ENCODE measurements at regions not wholly inside any gene's neighbourhood (a gene's known extent, or its start where the extent isn't known, plus 50 kb on each side); places are given as distances from the start of the nearest gene placed in this dataset.

DNA sequence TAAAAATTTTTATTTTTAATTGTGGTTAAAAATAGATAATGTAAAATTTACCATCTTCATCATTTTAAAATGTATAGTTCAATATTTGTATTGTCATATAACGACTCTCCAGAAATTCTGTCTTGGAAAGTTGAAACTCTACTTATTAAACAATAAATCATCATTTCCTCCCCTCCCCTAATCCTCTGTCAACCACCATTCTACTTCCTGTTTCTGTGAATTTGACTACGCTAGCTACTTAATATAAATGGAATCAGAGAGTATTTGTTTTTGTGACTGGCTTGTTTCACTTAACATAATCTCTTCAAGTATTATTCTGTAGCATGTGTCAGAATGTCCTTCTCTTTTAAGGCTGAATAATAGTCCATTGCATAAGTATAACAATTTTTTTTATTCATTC, 729.0 kb upstream of the AADAT start:
- H3K27ac ChIP-seq (ENCODE audit: low read length) = no peak overlapping the region
- H3F3A ChIP-seq (ENCODE audit: insufficient read depth, low read length, poor library complexity, severe bottlenecking) = no peaks in the 10 kb centered on the region
- H3K36me3 ChIP-seq (ENCODE audit: insufficient read depth, low read length) = no peaks in the 10 kb centered on the region
- no peaks in the 10 kb centered on the region for H3K79me2 ChIP-seq (replicated peaks; ENCODE audit: insufficient read depth, low read length)
- no peaks in the 10 kb centered on the region for H4K20me1 ChIP-seq (ENCODE audit: insufficient read depth)
- H3K9me2 ChIP-seq (ENCODE audit: insufficient read depth, low read length) = no peaks in the 10 kb centered on the region
- no peaks in the 10 kb centered on the region for H3K27me3 ChIP-seq (ENCODE audit: insufficient read depth, low read depth, low read length)
- TF ChIP-seq, protein P1, sequence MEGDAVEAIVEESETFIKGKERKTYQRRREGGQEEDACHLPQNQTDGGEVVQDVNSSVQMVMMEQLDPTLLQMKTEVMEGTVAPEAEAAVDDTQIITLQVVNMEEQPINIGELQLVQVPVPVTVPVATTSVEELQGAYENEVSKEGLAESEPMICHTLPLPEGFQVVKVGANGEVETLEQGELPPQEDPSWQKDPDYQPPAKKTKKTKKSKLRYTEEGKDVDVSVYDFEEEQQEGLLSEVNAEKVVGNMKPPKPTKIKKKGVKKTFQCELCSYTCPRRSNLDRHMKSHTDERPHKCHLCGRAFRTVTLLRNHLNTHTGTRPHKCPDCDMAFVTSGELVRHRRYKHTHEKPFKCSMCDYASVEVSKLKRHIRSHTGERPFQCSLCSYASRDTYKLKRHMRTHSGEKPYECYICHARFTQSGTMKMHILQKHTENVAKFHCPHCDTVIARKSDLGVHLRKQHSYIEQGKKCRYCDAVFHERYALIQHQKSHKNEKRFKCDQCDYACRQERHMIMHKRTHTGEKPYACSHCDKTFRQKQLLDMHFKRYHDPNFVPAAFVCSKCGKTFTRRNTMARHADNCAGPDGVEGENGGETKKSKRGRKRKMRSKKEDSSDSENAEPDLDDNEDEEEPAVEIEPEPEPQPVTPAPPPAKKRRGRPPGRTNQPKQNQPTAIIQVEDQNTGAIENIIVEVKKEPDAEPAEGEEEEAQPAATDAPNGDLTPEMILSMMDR (IDR thresholded peaks at IDR 0.05; ENCODE audit: poor library complexity, severe bottlenecking) = no peak
- TF ChIP-seq MXI1 (conservative IDR thresholded peaks at IDR 0.05; ENCODE audit: poor library complexity, severe bottlenecking) = no peak
- no peak for TF ChIP-seq POLR2AphosphoS5 (IDR thresholded peaks at IDR 0.05)
- no peak overlapping the region for H3K9ac ChIP-seq (ENCODE audit: low read length)
- H3K4me3 ChIP-seq (ENCODE audit: low read length) = no peak overlapping the region
- H3K4me2 ChIP-seq (ENCODE audit: low read length) = no peak overlapping the region
- H3K9me3 ChIP-seq (ENCODE audit: low read length) = peaks cover 5% of the 10 kb centered on the region
- no peak overlapping the region for H2AFZ ChIP-seq (ENCODE audit: low read depth, low read length)

GRCh38 chr4:170805352-170805751, 715.6 kb upstream of the AADAT start:
- Histone ChIP-seq H3K36me3 (ENCODE audit: insufficient read depth, low read length) (no peaks in the 10 kb centered on the region), H3K79me2 (replicated peaks; ENCODE audit: insufficient read depth, low read length) (no peaks in the 10 kb centered on the region), H3K9me2 (ENCODE audit: insufficient read depth, low read length) (no peaks in the 10 kb centered on the region), H3K27ac (ENCODE audit: low read length) (no peak overlapping the region), H2AFZ (ENCODE audit: low read depth, low read length) (no peak overlapping the region), H4K20me1 (ENCODE audit: insufficient read depth) (no peaks in the 10 kb centered on the region), H3K9ac (ENCODE audit: low read length) (no peak overlapping the region), H3K9me3 (ENCODE audit: low read length) (no peaks in the 10 kb centered on the region), H3K27me3 (ENCODE audit: insufficient read depth, low read depth, low read length) (no peaks in the 10 kb centered on the region), H3K4me2 (ENCODE audit: low read length) (no peak overlapping the region), H3K4me3 (ENCODE audit: low read length) (no peak overlapping the region), H3F3A (ENCODE audit: insufficient read depth, low read length, poor library complexity, severe bottlenecking) (no peaks in the 10 kb centered on the region)
- TF ChIP-seq POLR2AphosphoS5 (IDR thresholded peaks at IDR 0.05) (no peak), EZH2 (IDR thresholded peaks at IDR 0.05; ENCODE audit: borderline replicate concordance, insufficient read depth, low read length, poor library complexity, severe bottlenecking) (no peak), RAD21 (conservative IDR thresholded peaks at IDR 0.05) (no peak), MXI1 (conservative IDR thresholded peaks at IDR 0.05; ENCODE audit: poor library complexity, severe bottlenecking) (no peak), TAF1 (IDR thresholded peaks at IDR 0.05; ENCODE audit: low read depth) (no peak), REST (IDR thresholded peaks at IDR 0.05; ENCODE audit: borderline replicate concordance) (no peak), EP300 (conservative IDR thresholded peaks at IDR 0.05; ENCODE audit: poor library complexity, severe bottlenecking) (no peak), SMC3 (conservative IDR thresholded peaks at IDR 0.05; ENCODE audit: poor library complexity) (no peak)
- TF ChIP-seq, protein P1 (IDR thresholded peaks at IDR 0.05; ENCODE audit: poor library complexity, severe bottlenecking) = no peak
